Activated B cell treated with CpG ODN at 0.5 μM for 24 hours (primary cell): ENCODE measurements at regions not wholly inside any gene's neighbourhood (a gene's known extent, or its start where the extent isn't known, plus 50 kb on each side); places are given as distances from the start of the nearest gene placed in this dataset.

Experiments
- ATAC-seq: fragments of 200-7000 bp; cut with Tn5 transposase; one replicate; pipeline ENCODE4 v1.10.0; 2021; ENCODE audit warnings: low read depth, mild to moderate bottlenecking, moderate library complexity
- CTCF ChIA-PET: fragments of 350-600 bp; sonication (Branson Sonifier 250); formaldehyde crosslinking; loops from one replicate; lab custom pipeline; 2021; ENCODE audit warnings: antibody characterized with exemption; lab: Charles Lee
- POLR2A ChIA-PET: fragments of 350-600 bp; sonication (Branson Sonifier 250); formaldehyde crosslinking; loops from one replicate; lab custom pipeline; 2021; ENCODE audit warnings: antibody characterized with exemption; lab: Charles Lee
- DNase-seq: peaks from one replicate; pipeline ENCODE4 v3.0.0; 2022
- H3K27ac Mint-ChIP-seq: one replicate; pipeline ENCODE4 v1.8.0; 2020; ENCODE audit warnings: mixed read lengths
- H3K27me3 Mint-ChIP-seq: one replicate; pipeline ENCODE4 v1.8.0; 2021; ENCODE audit warnings: mixed read lengths
- H3K36me3 Mint-ChIP-seq: one replicate; pipeline ENCODE4 v1.8.0; 2021; ENCODE audit warnings: low read depth, mixed read lengths
- H3K4me1 Mint-ChIP-seq: one replicate; pipeline ENCODE4 v1.8.0; 2021; ENCODE audit warnings: mixed read lengths
- H3K4me3 Mint-ChIP-seq: one replicate; pipeline ENCODE4 v1.8.0; 2020; ENCODE audit warnings: mild to moderate bottlenecking, mixed read lengths
- H3K9me3 Mint-ChIP-seq: one replicate; pipeline ENCODE4 v1.8.0; 2020; ENCODE audit warnings: mixed read lengths
- intact Hi-C: fragments of 100-400 bp; cut with micrococcal nuclease; formaldehyde crosslinking; loops from one replicate; pipeline ENCODE4 v1.15.1; 2024
- TF ChIP-seq, protein P1 (sequence below): fragments of 200-600 bp; IDR thresholded peaks from one replicate; pipeline ENCODE4 v1.8.0; 2022; ENCODE audit warnings: antibody characterized with exemption, mild to moderate bottlenecking

GRCh38 chr12:111193977-111194702, 174.8 kb downstream of the PHETA1 start:
- no peaks in the 10 kb centered on the region for H3K36me3 Mint-ChIP-seq
- intact Hi-C loops: no loop called here
- POLR2A ChIA-PET: no interaction called here
- peaks cover 5% of the 10 kb centered on the region for H3K9me3 Mint-ChIP-seq
- no peak overlapping the region for H3K4me3 Mint-ChIP-seq
- no peaks in the 10 kb centered on the region for H3K4me1 Mint-ChIP-seq
- TF ChIP-seq, protein P1, sequence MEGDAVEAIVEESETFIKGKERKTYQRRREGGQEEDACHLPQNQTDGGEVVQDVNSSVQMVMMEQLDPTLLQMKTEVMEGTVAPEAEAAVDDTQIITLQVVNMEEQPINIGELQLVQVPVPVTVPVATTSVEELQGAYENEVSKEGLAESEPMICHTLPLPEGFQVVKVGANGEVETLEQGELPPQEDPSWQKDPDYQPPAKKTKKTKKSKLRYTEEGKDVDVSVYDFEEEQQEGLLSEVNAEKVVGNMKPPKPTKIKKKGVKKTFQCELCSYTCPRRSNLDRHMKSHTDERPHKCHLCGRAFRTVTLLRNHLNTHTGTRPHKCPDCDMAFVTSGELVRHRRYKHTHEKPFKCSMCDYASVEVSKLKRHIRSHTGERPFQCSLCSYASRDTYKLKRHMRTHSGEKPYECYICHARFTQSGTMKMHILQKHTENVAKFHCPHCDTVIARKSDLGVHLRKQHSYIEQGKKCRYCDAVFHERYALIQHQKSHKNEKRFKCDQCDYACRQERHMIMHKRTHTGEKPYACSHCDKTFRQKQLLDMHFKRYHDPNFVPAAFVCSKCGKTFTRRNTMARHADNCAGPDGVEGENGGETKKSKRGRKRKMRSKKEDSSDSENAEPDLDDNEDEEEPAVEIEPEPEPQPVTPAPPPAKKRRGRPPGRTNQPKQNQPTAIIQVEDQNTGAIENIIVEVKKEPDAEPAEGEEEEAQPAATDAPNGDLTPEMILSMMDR: no peak
- H3K27me3 Mint-ChIP-seq: peaks cover 27% of the 10 kb centered on the region
- no peak for DNase-seq
- CTCF ChIA-PET: no interaction called here
- no peak overlapping the region for H3K27ac Mint-ChIP-seq
- ATAC-seq: no peak

DNA sequence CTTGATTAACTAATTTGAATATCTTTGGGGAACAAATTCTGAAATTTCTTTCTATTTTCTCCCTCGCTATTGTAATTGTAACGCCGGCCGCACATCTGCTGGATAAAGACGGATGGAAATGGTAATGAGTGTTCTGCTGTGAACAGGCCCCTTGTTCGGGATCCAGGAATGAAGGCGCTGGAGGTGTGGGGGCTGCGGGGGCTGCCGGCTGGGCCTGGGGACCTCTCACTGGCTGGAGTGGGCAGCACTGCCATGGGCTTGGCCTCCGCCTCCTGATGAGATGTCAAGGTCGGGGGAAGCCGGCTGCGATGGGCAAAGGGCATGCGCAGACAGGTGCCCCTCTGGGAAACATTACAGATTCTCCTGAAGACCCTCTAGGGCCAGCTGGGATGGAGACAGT, 175.4 kb downstream of the PHETA1 start:
- Mint-ChIP-seq H3K9me3 (peaks cover 5% of the 10 kb centered on the region), H3K4me3 (no peak overlapping the region), H3K27me3 (peaks cover 27% of the 10 kb centered on the region), H3K4me1 (no peaks in the 10 kb centered on the region), H3K27ac (no peak overlapping the region), H3K36me3 (no peaks in the 10 kb centered on the region)
- POLR2A ChIA-PET: no interaction called here
- intact Hi-C loops: no loop called here
- DNase-seq (no peak), ATAC-seq (no peak)
- CTCF ChIA-PET: no interaction called here
- TF ChIP-seq, protein P1: no peak

DNA sequence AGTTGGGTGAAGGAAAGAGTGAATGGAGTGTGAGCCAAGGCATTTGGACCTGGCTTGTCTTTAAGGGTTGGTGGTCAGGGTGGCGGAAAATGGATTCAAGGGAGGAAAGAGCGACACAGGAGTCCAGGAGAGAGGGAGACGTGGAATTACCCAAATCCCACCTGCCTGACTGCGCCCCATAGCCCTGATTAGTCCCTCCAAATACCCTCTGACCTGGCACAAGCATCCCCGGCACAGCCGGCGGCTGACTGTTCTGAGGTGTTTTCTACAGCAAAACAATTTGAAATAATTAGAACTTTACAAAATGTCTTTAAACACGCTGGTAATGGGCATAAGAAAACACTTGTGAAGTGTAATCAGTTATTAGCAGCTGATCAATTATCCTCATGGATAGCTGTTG, 175.8 kb downstream of the PHETA1 start:
- Mint-ChIP-seq H3K9me3 (peaks cover 5% of the 10 kb centered on the region), H3K27me3 (peaks cover 25% of the 10 kb centered on the region), H3K4me1 (no peaks in the 10 kb centered on the region), H3K36me3 (no peaks in the 10 kb centered on the region), H3K4me3 (no peak overlapping the region), H3K27ac (no peak overlapping the region)
- ChIA-PET POLR2A (no interaction called here), CTCF (no interaction called here)
- no peak for DNase-seq
- ATAC-seq: no peak
- TF ChIP-seq, protein P1: no peak
- intact Hi-C loops: no loop called here

DNA sequence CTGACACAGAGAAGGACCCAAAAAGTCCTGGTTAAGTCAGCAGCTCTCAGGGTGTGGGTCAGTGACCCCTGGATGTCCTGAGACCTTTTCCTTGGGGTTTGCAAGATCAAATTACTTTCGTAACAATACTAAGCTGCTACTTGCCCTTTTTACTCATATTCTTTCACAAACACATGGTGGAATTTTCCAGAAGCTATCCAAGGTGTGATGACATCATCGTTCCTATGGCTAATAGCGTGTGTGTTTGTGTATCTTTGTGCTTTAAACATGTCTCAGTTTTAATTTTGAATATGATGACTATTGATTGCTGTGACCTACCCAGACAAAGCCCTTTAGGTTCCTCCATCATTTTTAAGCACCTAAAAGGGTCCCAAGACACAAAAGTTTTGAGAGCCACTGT, 176.2 kb downstream of the PHETA1 start:
- Mint-ChIP-seq H3K4me1 (no peaks in the 10 kb centered on the region), H3K36me3 (no peaks in the 10 kb centered on the region), H3K27ac (no peak overlapping the region), H3K9me3 (peaks cover 5% of the 10 kb centered on the region), H3K27me3 (peaks cover 25% of the 10 kb centered on the region), H3K4me3 (no peak overlapping the region)
- DNase-seq (no peak), ATAC-seq (no peak)
- ChIA-PET POLR2A (no interaction called here), CTCF (no interaction called here)
- TF ChIP-seq, protein P1: no peak
- intact Hi-C loops: no loop called here

- ChIA-PET POLR2A (no interaction called here), CTCF (no interaction called here)
- Mint-ChIP-seq H3K4me3 (no peak overlapping the region), H3K27ac (no peak overlapping the region), H3K27me3 (peaks cover 11% of the 10 kb centered on the region), H3K36me3 (no peaks in the 10 kb centered on the region), H3K9me3 (peaks cover 5% of the 10 kb centered on the region), H3K4me1 (no peaks in the 10 kb centered on the region)
- DNase-seq (no peak), ATAC-seq (no peak)
- TF ChIP-seq, protein P1: no peak
- intact Hi-C loops: no loop called here
These were observed 178.0 kb downstream of the PHETA1 start for GRCh38 chr12:111190741-111191526.
